HepG2 (cell line): ENCODE measurements at regions not wholly inside any gene's neighbourhood (a gene's known extent, or its start where the extent isn't known, plus 50 kb on each side); places are given as distances from the start of the nearest gene placed in this dataset.

Source experiments
- ASH2L ChIP-seq: fragments of 300-600, 200-600 bp; sonication (generic); IDR thresholded peaks from 2 replicates; pipeline ENCODE4 v1.7.0; 2017; ENCODE audit warnings: low read depth, mild to moderate bottlenecking, moderate library complexity, mixed read lengths, low read length; ENCODE audit not compliant: insufficient read length
- ERF ChIP-seq: IDR thresholded peaks from 2 replicates; pipeline ENCODE4 v1.6.1; 2018; ENCODE audit warnings: missing biosample characterization, missing genetic modification reagents
- GABPA ChIP-seq, 2 experiments: IDR thresholded peaks; 2 replicates each; pipeline ENCODE4 v1.6.1; 2011 to 2016; ENCODE audit warnings: low read depth in 2 of 2, low read length in 1 of 2, missing biosample characterization in 1 of 2, missing genetic modification characterization in 1 of 2
- ISX ChIP-seq: sonication (generic); formaldehyde crosslinking; conservative IDR thresholded peaks from 2 replicates; pipeline ENCODE4 v1.5.0; 2020; ENCODE audit warnings: missing genetic modification reagents
- KLF11 ChIP-seq: IDR thresholded peaks from 2 replicates; pipeline ENCODE4 v1.6.1; 2016; ENCODE audit warnings: missing compliant biosample characterization
- MEF2D ChIP-seq: sonication (generic); formaldehyde crosslinking; IDR thresholded peaks from 2 replicates; pipeline ENCODE4 v1.5.1; 2020; ENCODE audit warnings: mild to moderate bottlenecking, missing genetic modification reagents
- MYNN ChIP-seq: sonication (generic); formaldehyde crosslinking; IDR thresholded peaks from 2 replicates; pipeline ENCODE4 v1.4.0; 2020; ENCODE audit warnings: mild to moderate bottlenecking, low read depth, missing genetic modification reagents
- NFKBIZ ChIP-seq: IDR thresholded peaks from 2 replicates; pipeline ENCODE4 v1.6.1; 2018; ENCODE audit warnings: missing genetic modification reagents, missing compliant biosample characterization
- ONECUT2 ChIP-seq: sonication (generic); formaldehyde crosslinking; IDR thresholded peaks from 2 replicates; pipeline ENCODE4 v1.4.0; 2020; ENCODE audit warnings: missing genetic modification reagents
- PAWR ChIP-seq: sonication (generic); formaldehyde crosslinking; IDR thresholded peaks from 2 replicates; pipeline ENCODE4 v1.4.0; 2020; ENCODE audit warnings: missing genetic modification reagents, mild to moderate bottlenecking, borderline replicate concordance
- PRPF4 ChIP-seq: fragments of 200-400 bp; formaldehyde crosslinking; IDR thresholded peaks from 2 replicates; pipeline ENCODE4 v1.6.1; 2016; ENCODE audit warnings: low read length, low read depth; ENCODE audit not compliant: poor library complexity, severe bottlenecking
- RBM22 ChIP-seq: fragments of 200-400 bp; formaldehyde crosslinking; optimal IDR thresholded peaks from 2 replicates; pipeline ENCODE3; 2017; ENCODE audit warnings: mild to moderate bottlenecking, low read length, moderate library complexity
- RBM39 ChIP-seq: fragments of 200-400 bp; formaldehyde crosslinking; IDR thresholded peaks from one replicate; pipeline ENCODE4 v1.6.1; 2018; ENCODE audit warnings: antibody characterized with exemption, mild to moderate bottlenecking, low read depth, low read length; ENCODE audit not compliant: poor library complexity, severe bottlenecking
- REXO4 ChIP-seq: sonication (generic); formaldehyde crosslinking; IDR thresholded peaks from 2 replicates; pipeline ENCODE4 v1.8.0; 2022; ENCODE audit warnings: missing genetic modification reagents, mild to moderate bottlenecking, borderline replicate concordance
- SNAI1 ChIP-seq: sonication (generic); formaldehyde crosslinking; IDR thresholded peaks from 2 replicates; pipeline ENCODE4 v1.5.0; 2020; ENCODE audit warnings: mild to moderate bottlenecking, missing genetic modification reagents, borderline replicate concordance
- ZFY ChIP-seq: sonication (generic); formaldehyde crosslinking; IDR thresholded peaks from 2 replicates; pipeline ENCODE4 v1.4.0; 2020; ENCODE audit warnings: missing genetic modification reagents
- ZNF225 ChIP-seq: sonication (generic); formaldehyde crosslinking; IDR thresholded peaks from 2 replicates; pipeline ENCODE4 v1.4.0; 2020; ENCODE audit warnings: mild to moderate bottlenecking, missing genetic modification reagents
- ZNF605 ChIP-seq: sonication (generic); formaldehyde crosslinking; IDR thresholded peaks from 2 replicates; pipeline ENCODE4 v1.8.0; 2022; ENCODE audit warnings: mild to moderate bottlenecking, missing genetic modification reagents
- ZNF607 ChIP-seq: sonication (generic); formaldehyde crosslinking; IDR thresholded peaks from 2 replicates; pipeline ENCODE4 v1.5.1; 2020; ENCODE audit warnings: missing genetic modification reagents, mild to moderate bottlenecking, borderline replicate concordance
- ZNF629 ChIP-seq: sonication (generic); formaldehyde crosslinking; conservative IDR thresholded peaks from 2 replicates; pipeline ENCODE4 v1.5.0; 2020; ENCODE audit warnings: missing genetic modification reagents
- ZNF746 ChIP-seq: sonication (generic); formaldehyde crosslinking; IDR thresholded peaks from 2 replicates; pipeline ENCODE4 v1.8.0; 2022; ENCODE audit warnings: mild to moderate bottlenecking, missing genetic modification reagents
- ZNF761 ChIP-seq: sonication (generic); formaldehyde crosslinking; conservative IDR thresholded peaks from 2 replicates; pipeline ENCODE4 v1.4.0; 2020; ENCODE audit warnings: mild to moderate bottlenecking, missing genetic modification reagents
- ZSCAN25 ChIP-seq: sonication (generic); formaldehyde crosslinking; IDR thresholded peaks from 2 replicates; pipeline ENCODE4 v1.8.0; 2022; ENCODE audit warnings: mild to moderate bottlenecking, missing genetic modification reagents
- TF ChIP-seq, protein P1 (sequence below): IDR thresholded peaks from 2 replicates; pipeline ENCODE4 v1.6.1; 2016; ENCODE audit warnings: missing genetic modification reagents, missing compliant biosample characterization
- TF ChIP-seq, protein P2 (sequence below): sonication (generic); formaldehyde crosslinking; IDR thresholded peaks from 2 replicates; pipeline ENCODE4 v1.5.0; 2020; ENCODE audit warnings: mild to moderate bottlenecking, missing genetic modification reagents
- TF ChIP-seq, protein P3 (sequence below): sonication (generic); formaldehyde crosslinking; IDR thresholded peaks from 2 replicates; pipeline ENCODE4 v1.5.1; 2020; ENCODE audit warnings: missing genetic modification reagents, mild to moderate bottlenecking, borderline replicate concordance

DNA sequence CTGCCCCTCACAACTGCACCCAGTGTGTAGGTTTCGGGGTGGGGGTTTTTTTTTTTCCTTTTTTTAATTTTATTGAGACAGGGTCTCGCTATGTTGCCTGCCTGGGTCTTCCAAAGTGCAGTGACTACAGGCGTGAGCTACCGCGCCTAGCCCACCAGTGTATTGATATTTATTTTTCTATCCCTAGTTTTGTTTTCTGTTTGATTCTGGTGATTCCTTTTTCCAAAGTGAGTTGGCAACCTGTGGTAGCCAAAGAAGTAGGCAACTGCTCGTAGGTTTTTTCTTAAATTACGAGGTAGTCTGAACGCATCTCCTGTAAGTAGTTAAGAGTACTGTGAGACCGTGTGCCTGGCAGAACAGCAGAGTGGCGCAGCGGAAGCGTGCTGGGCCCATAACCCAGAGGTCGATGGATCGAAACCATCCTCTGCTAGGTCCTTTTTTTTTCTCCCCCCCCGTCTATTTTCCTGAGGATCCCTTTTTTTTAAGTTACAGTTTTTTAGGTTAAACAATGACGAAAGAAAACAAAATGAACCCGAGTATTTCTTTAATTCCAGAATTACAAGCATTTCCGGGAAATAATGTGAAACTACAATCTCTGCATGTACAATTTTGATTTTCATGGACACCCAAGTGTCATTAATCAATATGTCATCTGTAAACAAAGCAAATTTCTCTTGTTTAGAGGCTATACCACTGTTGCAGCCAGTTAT lies 78.7 kb upstream of the BTN3A2 start (continued):
- TF ChIP-seq, protein P1, sequence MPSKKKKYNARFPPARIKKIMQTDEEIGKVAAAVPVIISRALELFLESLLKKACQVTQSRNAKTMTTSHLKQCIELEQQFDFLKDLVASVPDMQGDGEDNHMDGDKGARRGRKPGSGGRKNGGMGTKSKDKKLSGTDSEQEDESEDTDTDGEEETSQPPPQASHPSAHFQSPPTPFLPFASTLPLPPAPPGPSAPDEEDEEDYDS (CRISPR knock-in tag): peak; percentile 61; the same call in 1 of the 2 replicates
- TF ChIP-seq SNAI1 (CRISPR knock-in tag) (peak; percentile 44; the same call in 1 of the 2 replicates), MEF2D (CRISPR knock-in tag) (0 out of 2 replicates have a peak, but pooled peaks have one; percentile 46), RBM22 (peak; percentile 99), GABPA (IDR thresholded peaks at IDR 0.05; ENCODE audit: low read depth, low read length) (no peak), GABPA (CRISPR knock-in tag; IDR thresholded peaks at IDR 0.05; ENCODE audit: low read depth) (peak; percentile 46; the same call in 1 of the 2 replicates), ZSCAN25 (CRISPR knock-in tag) (no peak), ONECUT2 (CRISPR knock-in tag) (peak; percentile 46; the same call in 1 of the 2 replicates), KLF11 (0 out of 2 replicates have a peak, but pooled peaks have one; percentile 23), ZNF746 (CRISPR knock-in tag) (no peak), ZNF761 (no peak), RBM39 (no peak), ZNF605 (CRISPR knock-in tag) (no peak), ZNF225 (CRISPR knock-in tag) (no peak), PRPF4 (peak; percentile 50), ASH2L (peak; percentile 37), ERF (CRISPR knock-in tag) (no peak), MYNN (CRISPR knock-in tag) (0 out of 2 replicates have a peak, but pooled peaks have one; percentile 11), ZFY (CRISPR knock-in tag) (peak; percentile 8; the same call in 1 of the 2 replicates), ISX (no peak), REXO4 (CRISPR knock-in tag) (no peak), ZNF629 (CRISPR knock-in tag) (peak; percentile 62), NFKBIZ (peak; percentile 62; the same call in 1 of the 2 replicates), PAWR (CRISPR knock-in tag) (no peak), ZNF607 (CRISPR knock-in tag) (no peak)
- TF ChIP-seq, protein P2, sequence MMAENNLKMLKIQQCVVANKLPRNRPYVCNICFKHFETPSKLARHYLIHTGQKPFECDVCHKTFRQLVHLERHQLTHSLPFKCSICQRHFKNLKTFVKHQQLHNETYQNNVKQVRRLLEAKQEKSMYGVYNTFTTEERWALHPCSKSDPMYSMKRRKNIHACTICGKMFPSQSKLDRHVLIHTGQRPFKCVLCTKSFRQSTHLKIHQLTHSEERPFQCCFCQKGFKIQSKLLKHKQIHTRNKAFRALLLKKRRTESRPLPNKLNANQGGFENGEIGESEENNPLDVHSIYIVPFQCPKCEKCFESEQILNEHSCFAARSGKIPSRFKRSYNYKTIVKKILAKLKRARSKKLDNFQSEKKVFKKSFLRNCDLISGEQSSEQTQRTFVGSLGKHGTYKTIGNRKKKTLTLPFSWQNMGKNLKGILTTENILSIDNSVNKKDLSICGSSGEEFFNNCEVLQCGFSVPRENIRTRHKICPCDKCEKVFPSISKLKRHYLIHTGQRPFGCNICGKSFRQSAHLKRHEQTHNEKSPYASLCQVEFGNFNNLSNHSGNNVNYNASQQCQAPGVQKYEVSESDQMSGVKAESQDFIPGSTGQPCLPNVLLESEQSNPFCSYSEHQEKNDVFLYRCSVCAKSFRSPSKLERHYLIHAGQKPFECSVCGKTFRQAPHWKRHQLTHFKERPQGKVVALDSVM (CRISPR knock-in tag): no peak
- TF ChIP-seq, protein P3, sequence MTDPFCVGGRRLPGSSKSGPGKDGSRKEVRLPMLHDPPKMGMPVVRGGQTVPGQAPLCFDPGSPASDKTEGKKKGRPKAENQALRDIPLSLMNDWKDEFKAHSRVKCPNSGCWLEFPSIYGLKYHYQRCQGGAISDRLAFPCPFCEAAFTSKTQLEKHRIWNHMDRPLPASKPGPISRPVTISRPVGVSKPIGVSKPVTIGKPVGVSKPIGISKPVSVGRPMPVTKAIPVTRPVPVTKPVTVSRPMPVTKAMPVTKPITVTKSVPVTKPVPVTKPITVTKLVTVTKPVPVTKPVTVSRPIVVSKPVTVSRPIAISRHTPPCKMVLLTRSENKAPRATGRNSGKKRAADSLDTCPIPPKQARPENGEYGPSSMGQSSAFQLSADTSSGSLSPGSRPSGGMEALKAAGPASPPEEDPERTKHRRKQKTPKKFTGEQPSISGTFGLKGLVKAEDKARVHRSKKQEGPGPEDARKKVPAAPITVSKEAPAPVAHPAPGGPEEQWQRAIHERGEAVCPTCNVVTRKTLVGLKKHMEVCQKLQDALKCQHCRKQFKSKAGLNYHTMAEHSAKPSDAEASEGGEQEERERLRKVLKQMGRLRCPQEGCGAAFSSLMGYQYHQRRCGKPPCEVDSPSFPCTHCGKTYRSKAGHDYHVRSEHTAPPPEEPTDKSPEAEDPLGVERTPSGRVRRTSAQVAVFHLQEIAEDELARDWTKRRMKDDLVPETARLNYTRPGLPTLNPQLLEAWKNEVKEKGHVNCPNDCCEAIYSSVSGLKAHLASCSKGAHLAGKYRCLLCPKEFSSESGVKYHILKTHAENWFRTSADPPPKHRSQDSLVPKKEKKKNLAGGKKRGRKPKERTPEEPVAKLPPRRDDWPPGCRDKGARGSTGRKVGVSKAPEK (CRISPR knock-in tag): peak; percentile 84; the same call in 1 of the 2 replicates
